ENCODE measurements at regions not wholly inside any gene's neighbourhood (a gene's known extent, or its start where the extent isn't known, plus 50 kb on each side); places are given as distances from the start of the nearest gene placed in this dataset.
"Not testable (repeated sequence)": the region's sequence is repeated elsewhere in the genome, so short reads cannot be mapped to it uniquely, and the experiment has no call there.

- POLR2A ChIA-PET = no interaction called here
- Mint-ChIP-seq H3K27me3 (peaks cover 11 to 14% of the 10 kb centered on the region in 2 donors), H3K4me1 (no peaks in the 10 kb centered on the region), H3K27ac (no peak overlapping the region), H3K36me3 (no peaks in the 10 kb centered on the region), H3K9me3 (no peaks in the 10 kb centered on the region), H3K4me3 (no peak overlapping the region)
- ATAC-seq (replicated peaks in 1 of 4) (no peak), DNase-seq (no peak)
- H3K4me1 ChIP-seq (ENCODE audit: control insufficient read depth in 1 of 2, extremely low read depth in 1 of 2, insufficient read depth in 2 of 2, low read length in 2 of 2) = no peaks in the 10 kb centered on the region
- WGBS (ENCODE audit: insufficient coverage) = no CpG with 5 or more reads among the region's 6 CpGs
- H3K27ac ChIP-seq (ENCODE audit: low read length) = no peak overlapping the region
- no peak overlapping the region for H3K4me3 ChIP-seq (ENCODE audit: control insufficient read depth in 1 of 2, extremely low read depth in 1 of 2, low read length in 1 of 2)
- no peaks in the 10 kb centered on the region for H3K36me3 ChIP-seq (ENCODE audit: control insufficient read depth in 2 of 2, extremely low read depth in 1 of 2, insufficient read depth in 1 of 2, low read length in 1 of 2)
- no peaks in the 10 kb centered on the region for H3K9me3 ChIP-seq
- H3K27me3 ChIP-seq (replicated peaks in 1 of 2; ENCODE audit: control insufficient read depth in 2 of 2, extremely low read depth in 1 of 2, insufficient read depth in 2 of 2, low read length in 1 of 2) = peaks cover 0 to 3% of the 10 kb centered on the region in 2 experiments
- CTCF ChIA-PET = no interaction called here
Observed at GRCh38 chr10:120204877-120205276, 252.2 kb upstream of the PLPP4 start.

GRCh38 chr10:120205368-120206018, 251.5 kb upstream of the PLPP4 start:
- no peak overlapping the region for H3K27ac ChIP-seq (ENCODE audit: low read length)
- no peaks in the 10 kb centered on the region for H3K9me3 Mint-ChIP-seq
- H3K27me3 ChIP-seq (replicated peaks in 1 of 2; ENCODE audit: control insufficient read depth in 2 of 2, extremely low read depth in 1 of 2, insufficient read depth in 2 of 2, low read length in 1 of 2) = peaks cover 0 to 3% of the 10 kb centered on the region in 2 experiments
- no peaks in the 10 kb centered on the region for H3K4me1 ChIP-seq (ENCODE audit: control insufficient read depth in 1 of 2, extremely low read depth in 1 of 2, insufficient read depth in 2 of 2, low read length in 2 of 2)
- no peaks in the 10 kb centered on the region for H3K4me1 Mint-ChIP-seq
- POLR2A ChIA-PET = no interaction called here
- H3K36me3 ChIP-seq (ENCODE audit: control insufficient read depth in 2 of 2, extremely low read depth in 1 of 2, insufficient read depth in 1 of 2, low read length in 1 of 2) = no peaks in the 10 kb centered on the region
- H3K27me3 Mint-ChIP-seq = peaks cover 11% of the 10 kb centered on the region in 2 donors
- DNase-seq (no peak), ATAC-seq (replicated peaks in 1 of 4) (no peak)
- H3K4me3 ChIP-seq (ENCODE audit: control insufficient read depth in 1 of 2, extremely low read depth in 1 of 2, low read length in 1 of 2) = no peak overlapping the region
- H3K4me3 Mint-ChIP-seq = no peak overlapping the region
- H3K27ac Mint-ChIP-seq = no peak overlapping the region
- no peaks in the 10 kb centered on the region for H3K9me3 ChIP-seq
- H3K36me3 Mint-ChIP-seq = no peaks in the 10 kb centered on the region
- CTCF ChIA-PET = no interaction called here
- WGBS (ENCODE audit: insufficient coverage) = 42% methylated on average over 1 of the region's 2 CpGs

DNA sequence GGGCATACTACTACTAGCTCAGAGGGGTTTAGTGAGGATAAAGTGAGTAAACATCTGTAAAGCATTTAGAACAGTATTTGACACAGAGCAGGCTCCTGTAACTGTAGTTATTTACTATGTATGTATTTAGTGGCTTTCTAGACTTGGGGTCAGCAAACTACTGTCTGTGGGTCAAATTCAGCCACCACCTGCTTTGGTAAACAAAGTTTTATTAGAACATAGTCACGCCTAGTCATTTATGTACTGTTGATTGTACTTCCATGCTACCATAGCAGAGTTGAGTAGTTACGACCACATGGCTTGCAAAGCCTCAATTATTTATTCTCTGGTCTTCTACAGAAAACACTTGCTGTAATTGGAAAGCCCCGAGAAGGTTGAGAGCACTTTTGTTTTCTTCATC, 248.5 kb upstream of the PLPP4 start:
- H3K4me3 Mint-ChIP-seq = no peak overlapping the region
- Histone ChIP-seq H3K4me1 (ENCODE audit: control insufficient read depth in 1 of 2, extremely low read depth in 1 of 2, insufficient read depth in 2 of 2, low read length in 2 of 2) (no peaks in the 10 kb centered on the region), H3K4me3 (ENCODE audit: control insufficient read depth in 1 of 2, extremely low read depth in 1 of 2, low read length in 1 of 2) (no peak overlapping the region), H3K9me3 (no peaks in the 10 kb centered on the region), H3K27ac (ENCODE audit: low read length) (no peak overlapping the region), H3K36me3 (ENCODE audit: control insufficient read depth in 2 of 2, extremely low read depth in 1 of 2, insufficient read depth in 1 of 2, low read length in 1 of 2) (no peaks in the 10 kb centered on the region), H3K27me3 (replicated peaks in 1 of 2; ENCODE audit: control insufficient read depth in 2 of 2, extremely low read depth in 1 of 2, insufficient read depth in 2 of 2, low read length in 1 of 2) (peaks cover 0 to 3% of the 10 kb centered on the region in 2 experiments)
- POLR2A ChIA-PET = no interaction called here
- H3K9me3 Mint-ChIP-seq = no peaks in the 10 kb centered on the region
- WGBS (ENCODE audit: insufficient coverage) = 80% methylated on average over 1 of the region's 3 CpGs
- H3K27ac Mint-ChIP-seq = no peak overlapping the region
- H3K36me3 Mint-ChIP-seq = no peaks in the 10 kb centered on the region
- CTCF ChIA-PET = interaction anchor here in 1 of 2 donors (0.8 kb wide), 1 partner anchor 16 kb away, joined by 3 read pairs; no protein-coding TSS in a partner anchor
- H3K27me3 Mint-ChIP-seq = peaks cover 5 to 7% of the 10 kb centered on the region in 2 donors
- no peak for DNase-seq
- H3K4me1 Mint-ChIP-seq = no peaks in the 10 kb centered on the region
- no peak for ATAC-seq (replicated peaks in 1 of 4)

DNA sequence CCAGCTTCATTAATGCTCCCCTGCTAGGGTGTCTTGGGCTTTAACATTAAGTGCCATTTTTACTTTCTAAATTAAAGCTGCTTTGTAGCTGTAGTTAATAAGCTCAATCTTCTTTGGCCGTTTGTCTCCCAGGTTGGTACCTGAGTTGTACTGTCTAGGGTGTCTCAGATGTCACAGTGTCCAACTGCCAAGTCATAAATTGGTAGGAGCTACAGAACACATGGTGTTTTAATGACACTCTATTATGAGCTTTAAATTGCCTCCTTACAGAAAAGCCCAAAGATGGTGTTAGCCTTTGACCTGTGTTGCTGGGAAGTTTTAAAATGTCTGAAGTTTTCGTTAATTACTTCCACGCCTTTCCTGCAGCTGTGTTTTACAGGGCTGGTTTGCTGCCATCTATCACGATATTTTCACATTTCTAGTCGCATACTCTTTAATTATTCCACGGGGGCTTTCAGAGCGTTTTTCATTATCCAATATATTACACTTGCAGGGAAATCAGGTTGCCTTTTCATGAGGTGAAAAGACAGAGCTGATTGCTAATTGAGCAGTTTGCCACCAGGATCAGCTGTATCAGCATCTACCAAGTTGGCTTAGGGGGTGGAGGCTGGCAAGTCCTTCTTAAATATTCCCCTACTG, 247.8 kb upstream of the PLPP4 start:
- no peaks in the 10 kb centered on the region for H3K9me3 ChIP-seq
- no peaks in the 10 kb centered on the region for H3K27me3 ChIP-seq (replicated peaks in 1 of 2; ENCODE audit: control insufficient read depth in 2 of 2, extremely low read depth in 1 of 2, insufficient read depth in 2 of 2, low read length in 1 of 2)
- no peak for DNase-seq
- Mint-ChIP-seq H3K4me1 (no peaks in the 10 kb centered on the region), H3K27ac (no peak overlapping the region), H3K9me3 (peaks cover 0 to 2% (median 0%) of the 10 kb centered on the region in 3 donors), H3K27me3 (peaks cover 0 to 6% of the 10 kb centered on the region in 2 donors), H3K4me3 (no peak overlapping the region), H3K36me3 (no peaks in the 10 kb centered on the region)
- no peak overlapping the region for H3K4me3 ChIP-seq (ENCODE audit: control insufficient read depth in 1 of 2, extremely low read depth in 1 of 2, low read length in 1 of 2)
- WGBS (ENCODE audit: insufficient coverage) = 90% methylated on average over 4 of the region's 7 CpGs
- CTCF ChIA-PET = no interaction called here
- no peak for ATAC-seq (replicated peaks in 1 of 4)
- no peaks in the 10 kb centered on the region for H3K36me3 ChIP-seq (ENCODE audit: control insufficient read depth in 2 of 2, extremely low read depth in 1 of 2, insufficient read depth in 1 of 2, low read length in 1 of 2)
- no peaks in the 10 kb centered on the region for H3K4me1 ChIP-seq (ENCODE audit: control insufficient read depth in 1 of 2, extremely low read depth in 1 of 2, insufficient read depth in 2 of 2, low read length in 2 of 2)
- POLR2A ChIA-PET = no interaction called here
- H3K27ac ChIP-seq (ENCODE audit: low read length) = no peak overlapping the region

DNA sequence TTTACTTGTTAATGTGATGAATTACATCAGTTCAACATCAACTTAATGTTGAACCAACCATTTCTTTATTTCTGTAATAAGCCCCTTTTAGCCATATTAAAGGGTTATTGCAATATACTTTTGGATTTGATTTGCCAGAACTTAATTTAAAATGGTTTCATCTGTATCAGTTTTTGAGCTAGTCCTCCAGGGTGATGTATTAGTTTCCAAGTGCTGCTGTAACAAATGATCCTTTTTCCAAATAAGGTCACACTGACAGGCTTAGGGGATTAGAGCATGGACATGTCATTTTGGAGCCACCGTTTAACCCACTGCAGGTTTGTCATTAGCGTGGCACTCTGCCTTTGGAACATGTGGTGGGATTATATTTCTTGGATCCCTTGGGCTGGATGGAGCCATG, 244.8 kb upstream of the PLPP4 start:
- Histone ChIP-seq H3K4me3 (ENCODE audit: control insufficient read depth in 1 of 2, extremely low read depth in 1 of 2, low read length in 1 of 2) (no peak overlapping the region), H3K9me3 (no peaks in the 10 kb centered on the region), H3K36me3 (ENCODE audit: control insufficient read depth in 2 of 2, extremely low read depth in 1 of 2, insufficient read depth in 1 of 2, low read length in 1 of 2) (no peaks in the 10 kb centered on the region), H3K27me3 (replicated peaks in 1 of 2; ENCODE audit: control insufficient read depth in 2 of 2, extremely low read depth in 1 of 2, insufficient read depth in 2 of 2, low read length in 1 of 2) (no peaks in the 10 kb centered on the region), H3K27ac (ENCODE audit: low read length) (no peak overlapping the region), H3K4me1 (ENCODE audit: control insufficient read depth in 1 of 2, extremely low read depth in 1 of 2, insufficient read depth in 2 of 2, low read length in 2 of 2) (no peaks in the 10 kb centered on the region)
- ChIA-PET POLR2A (no interaction called here), CTCF (no interaction called here)
- no peak for ATAC-seq (replicated peaks in 1 of 4)
- WGBS (ENCODE audit: insufficient coverage) = 85% methylated on average over 2 of the region's 2 CpGs
- Mint-ChIP-seq H3K4me1 (no peaks in the 10 kb centered on the region), H3K27ac (no peak overlapping the region), H3K27me3 (no peaks in the 10 kb centered on the region), H3K36me3 (no peaks in the 10 kb centered on the region), H3K4me3 (no peak overlapping the region), H3K9me3 (peaks cover 0 to 4% (median 0%) of the 10 kb centered on the region in 3 donors)
- DNase-seq = no peak

GRCh38 chr10:120213283-120213682, 243.7 kb upstream of the PLPP4 start:
- H3K4me3 Mint-ChIP-seq; H3K27ac ChIP-seq (ENCODE audit: low read length); H3K27ac Mint-ChIP-seq; POLR2A ChIA-PET; H3K4me3 ChIP-seq (ENCODE audit: control insufficient read depth in 1 of 2, extremely low read depth in 1 of 2, low read length in 1 of 2); ATAC-seq (replicated peaks in 1 of 4); DNase-seq; H3K36me3 ChIP-seq (ENCODE audit: control insufficient read depth in 2 of 2, extremely low read depth in 1 of 2, insufficient read depth in 1 of 2, low read length in 1 of 2); H3K27me3 ChIP-seq (replicated peaks in 1 of 2; ENCODE audit: control insufficient read depth in 2 of 2, extremely low read depth in 1 of 2, insufficient read depth in 2 of 2, low read length in 1 of 2); CTCF ChIA-PET; H3K9me3 ChIP-seq; H3K9me3 Mint-ChIP-seq; H3K36me3 Mint-ChIP-seq; H3K4me1 ChIP-seq (ENCODE audit: control insufficient read depth in 1 of 2, extremely low read depth in 1 of 2, insufficient read depth in 2 of 2, low read length in 2 of 2); H3K27me3 Mint-ChIP-seq; H3K4me1 Mint-ChIP-seq: not testable (repeated sequence)
- no CpG with 5 or more reads among the region's 2 CpGs for WGBS (ENCODE audit: insufficient coverage)
